ENCODE measurements at regions not wholly inside any gene's neighbourhood (a gene's known extent, or its start where the extent isn't known, plus 50 kb on each side); places are given as distances from the start of the nearest gene placed in this dataset.
"Not testable (repeated sequence)": the region's sequence is repeated elsewhere in the genome, so short reads cannot be mapped to it uniquely, and the experiment has no call there.

DNA sequence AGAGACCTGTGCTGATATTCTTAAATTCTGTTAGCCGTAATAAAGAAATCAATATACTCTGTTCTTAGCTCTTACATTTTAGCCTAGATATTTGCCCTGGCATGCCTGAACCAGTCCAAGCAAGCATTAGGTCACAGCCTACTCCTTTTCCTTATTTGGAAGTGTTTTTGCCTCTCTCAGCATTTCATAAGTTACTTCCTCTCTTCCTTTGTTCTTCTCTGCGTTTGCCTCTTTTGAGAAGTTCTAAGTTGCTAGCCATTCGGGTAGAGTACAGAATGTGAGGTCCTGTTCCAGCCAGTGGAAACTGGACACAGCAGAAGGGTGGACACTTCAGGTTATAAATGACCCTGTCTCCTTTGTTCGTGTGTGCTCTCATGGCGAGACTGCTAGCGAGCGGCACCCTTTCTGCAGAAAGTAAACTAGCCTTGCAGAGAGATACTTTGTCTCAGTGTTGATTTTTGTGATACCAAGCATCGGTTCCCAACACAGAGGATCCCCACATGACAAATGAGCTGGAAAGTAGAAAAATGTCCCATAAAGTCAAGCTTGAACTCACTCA lies 75.0 kb upstream of the FAM153A start:
- not testable (repeated sequence) for ATAC-seq

GRCh38 chr5:177856474-177856873 lies 73.8 kb upstream of the FAM153A start:
- ATAC-seq = peak; percentile 59

DNA sequence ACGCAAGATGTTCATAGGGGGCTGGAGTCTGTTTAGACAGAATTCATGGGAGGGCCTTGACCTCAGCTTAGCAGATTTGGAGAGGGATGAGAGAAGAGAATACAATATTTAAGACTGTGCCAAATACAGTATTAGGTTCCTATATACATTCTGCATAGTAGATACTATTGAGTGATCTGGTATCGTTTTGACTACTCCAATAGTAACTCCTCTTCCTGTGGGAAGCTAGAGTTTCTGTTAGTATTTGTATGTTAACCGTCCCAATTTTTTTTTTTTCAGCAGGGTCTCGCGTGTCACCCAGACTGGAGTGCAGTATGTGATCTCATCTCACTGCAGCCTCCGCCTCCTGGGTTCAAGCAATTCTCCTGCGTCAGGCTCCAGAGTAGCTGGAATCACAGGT lies 65.2 kb upstream of the FAM153A start:
- ATAC-seq = not testable (repeated sequence)

GRCh38 chr5:177846598-177846997 lies 63.9 kb upstream of the FAM153A start:
- ATAC-seq = peak; percentile 41

DNA sequence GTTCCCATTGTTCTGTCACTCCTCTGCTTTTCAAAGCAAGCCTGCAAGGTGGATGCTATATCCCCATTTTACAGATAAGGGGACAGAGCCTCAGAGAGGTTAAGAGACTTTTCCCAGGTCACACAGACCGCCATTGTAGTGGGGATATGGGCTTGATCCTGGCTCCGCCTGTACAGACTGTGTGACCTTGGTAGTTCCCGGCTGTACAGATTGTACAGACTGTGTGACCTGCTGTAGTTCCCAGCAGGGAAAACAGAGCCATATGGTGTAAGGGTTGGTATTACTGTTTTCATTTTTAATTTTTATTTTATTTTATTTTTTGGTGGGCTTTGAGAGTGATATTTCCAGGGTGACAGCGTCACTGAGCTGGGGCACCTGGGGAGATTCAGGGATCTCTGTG lies 63.2 kb upstream of the FAM153A start:
- ATAC-seq = not testable (repeated sequence)

DNA sequence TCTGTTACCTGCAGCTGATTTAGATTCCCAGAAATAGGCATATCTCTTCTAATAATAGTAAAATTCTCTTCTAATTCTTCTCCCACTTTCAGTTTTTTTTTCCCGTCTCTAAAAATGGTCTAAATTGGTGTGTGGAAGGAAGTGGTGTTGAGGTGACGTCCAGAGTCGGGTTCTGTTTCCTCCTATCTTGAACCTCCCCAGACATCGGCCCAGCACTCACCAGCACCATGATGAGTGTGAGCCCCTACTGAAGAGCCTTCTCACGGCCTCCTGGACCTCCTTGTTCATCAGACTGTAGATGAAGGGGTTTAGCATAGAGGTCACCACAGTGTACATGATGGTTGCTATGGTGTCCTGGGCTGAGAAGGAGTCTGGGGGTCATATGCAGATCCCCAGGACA lies 53.5 kb upstream of the FAM153A start:
- not testable (repeated sequence) for ATAC-seq
